GM12801 (cell line): ENCODE measurements at regions not wholly inside any gene's neighbourhood (a gene's known extent, or its start where the extent isn't known, plus 50 kb on each side); places are given as distances from the start of the nearest gene placed in this dataset.

Source experiments
- CTCF ChIP-seq: IDR thresholded peaks from one replicate; pipeline ENCODE4 v1.5.1; 2011; ENCODE audit warnings: control low read depth; ENCODE audit not compliant: insufficient read length; ENCODE audit errors: extremely low read depth

- no peak for TF ChIP-seq CTCF
Observed at GRCh38 chr4:59314637-59315036, 1885.5 kb upstream of the ADGRL3 start.

GRCh38 chr4:59339631-59340030 lies 1860.5 kb upstream of the ADGRL3 start:
- TF ChIP-seq CTCF: no peak

GRCh38 chr4:59341506-59341905 lies 1858.6 kb upstream of the ADGRL3 start:
- TF ChIP-seq CTCF: no peak

GRCh38 chr4:59348949-59349348 lies 1851.2 kb upstream of the ADGRL3 start:
- TF ChIP-seq CTCF: no peak

GRCh38 chr4:59369229-59369628 lies 1830.9 kb upstream of the ADGRL3 start:
- TF ChIP-seq CTCF: no peak

- TF ChIP-seq CTCF: no peak
Observed at GRCh38 chr4:59374416-59374815, 1825.7 kb upstream of the ADGRL3 start.

- no peak for TF ChIP-seq CTCF
Observed at GRCh38 chr4:59380841-59381366, 1819.2 kb upstream of the ADGRL3 start.

GRCh38 chr4:59381591-59381990 lies 1818.5 kb upstream of the ADGRL3 start:
- TF ChIP-seq CTCF: no peak
